Fibroblast of peridontal ligament (primary cell): ENCODE measurements at regions not wholly inside any gene's neighbourhood (a gene's known extent, or its start where the extent isn't known, plus 50 kb on each side); places are given as distances from the start of the nearest gene placed in this dataset.
"Not testable (repeated sequence)": the region's sequence is repeated elsewhere in the genome, so short reads cannot be mapped to it uniquely, and the experiment has no call there.

ENCODE experiments used
- DNase-seq: peaks from one replicate; pipeline ENCODE4 v3.0.0-alpha.2; 2010; ENCODE audit errors: extremely low read depth

- DNase-seq: no peak
These were observed 314.7 kb upstream of the REG3G start for GRCh38 chr2:78710632-78711375.

GRCh38 chr2:78715293-78715692 lies 310.2 kb upstream of the REG3G start:
- DNase-seq: no peak

GRCh38 chr2:78718024-78718423 lies 307.5 kb upstream of the REG3G start:
- no peak for DNase-seq

- DNase-seq: no peak
These were observed 307.0 kb upstream of the REG3G start for GRCh38 chr2:78718473-78718872.

- no peak for DNase-seq
These were observed 304.0 kb upstream of the REG3G start for GRCh38 chr2:78721355-78722033.

GRCh38 chr2:78734221-78734620 lies 291.3 kb upstream of the REG3G start:
- no peak for DNase-seq

GRCh38 chr2:78739282-78739681 lies 286.2 kb upstream of the REG3G start:
- no peak for DNase-seq

- DNase-seq: no peak
These were observed 275.9 kb upstream of the REG3G start for GRCh38 chr2:78749638-78750037.

GRCh38 chr2:78750219-78750618 lies 275.3 kb upstream of the REG3G start:
- no peak for DNase-seq

GRCh38 chr2:78754930-78755329 lies 270.6 kb upstream of the REG3G start:
- no peak for DNase-seq

GRCh38 chr2:78757191-78757590 lies 268.3 kb upstream of the REG3G start:
- DNase-seq: no peak

- DNase-seq: no peak
These were observed 267.9 kb upstream of the REG3G start for GRCh38 chr2:78757640-78758039.

- DNase-seq: not testable (repeated sequence)
These were observed 266.7 kb upstream of the REG3G start for GRCh38 chr2:78758765-78759164.

- DNase-seq: no peak
These were observed 259.0 kb upstream of the REG3G start for GRCh38 chr2:78766459-78766858.

- no peak for DNase-seq
These were observed 257.5 kb upstream of the REG3G start for GRCh38 chr2:78768016-78768415.

GRCh38 chr2:78775291-78775690 lies 250.2 kb upstream of the REG3G start:
- no peak for DNase-seq

GRCh38 chr2:78778756-78779510 lies 246.6 kb upstream of the REG3G start:
- no peak for DNase-seq

GRCh38 chr2:78779761-78780160 lies 245.7 kb upstream of the REG3G start:
- no peak for DNase-seq

GRCh38 chr2:78780256-78780655 lies 245.2 kb upstream of the REG3G start:
- DNase-seq: no peak

- no peak for DNase-seq
These were observed 244.5 kb upstream of the REG3G start for GRCh38 chr2:78780864-78781583.

GRCh38 chr2:78782196-78782595 lies 243.3 kb upstream of the REG3G start:
- DNase-seq: no peak

- no peak for DNase-seq
These were observed 213.4 kb upstream of the REG3G start for GRCh38 chr2:78811955-78812610.
